Fibroblast of lung (primary cell): ENCODE measurements at regions not wholly inside any gene's neighbourhood (a gene's known extent, or its start where the extent isn't known, plus 50 kb on each side); places are given as distances from the start of the nearest gene placed in this dataset.

Experiments
- CTCF ChIP-seq, 2 donors: IDR thresholded peaks in 1 of 2; conservative IDR thresholded peaks in 1 of 2; 1 replicate in 1 of 2; 2 replicates in 1 of 2; pipeline ENCODE4 v1.5.1; 2011 to 2012; ENCODE audit warnings: low read length in 2 of 2, control low read depth in 1 of 2, inconsistent platforms in 1 of 2, low read depth in 1 of 2, mild to moderate bottlenecking in 1 of 2
- EZH2 ChIP-seq: IDR thresholded peaks from 2 replicates; pipeline ENCODE4 v1.5.1; 2012; ENCODE audit warnings: low read length, control low read depth, mild to moderate bottlenecking; ENCODE audit errors: missing control alignments

- TF ChIP-seq CTCF (conservative IDR thresholded peaks at IDR 0.05 in 1 of 2, IDR thresholded peaks at IDR 0.05 in 1 of 2; ENCODE audit: low read depth in 1 of 2, low read length in 2 of 2) (no peak), EZH2 (no peak)
These were observed 396.0 kb downstream of the MLLT3 start for GRCh38 chr9:20226345-20226744.
